K562 (cell line): ENCODE measurements at regions not wholly inside any gene's neighbourhood (a gene's known extent, or its start where the extent isn't known, plus 50 kb on each side); places are given as distances from the start of the nearest gene placed in this dataset.

Experiments
- ATAC-seq: fragments of 200-7000 bp; cut with Tn5 transposase; 3 replicates; pipeline ENCODE4 v1.9.1; 2020; ENCODE audit warnings: moderate library complexity
- BruUV-seq: library from RNA; stranded (reverse); fragments of 400-500 nt; replicated peaks from 2 replicates; lab custom pipeline; 2021; lab: Mats Ljungman, UMichigan
- CTCF ChIA-PET: fragments of 300-600 bp; formaldehyde crosslinking; extraction: SDS; loops from one replicate; lab custom pipeline; 2021; ENCODE audit warnings: low intra/inter-chr PET ratio; lab: Yijun Ruan, JAX
- POLR2A ChIA-PET: fragments of 300-600, 350-650 bp; sonication (Branson Sonifier 250); formaldehyde crosslinking; extraction: SDS; loops from one replicate; lab custom pipeline; 2021; ENCODE audit warnings: antibody characterized with exemption, inconsistent platforms; lab: Yijun Ruan, JAX
- DNase-seq, 4 experiments: peaks; one replicate each; pipeline versions ENCODE4 v3.0.0 to v3.0.0-alpha.2; 2011 to 2018; ENCODE audit warnings: low spot score in 3 of 4, mixed read lengths in 3 of 4; ENCODE audit errors: extremely low read depth in 1 of 4
- FAIRE-seq: peaks from 2 replicates; lab custom pipeline; 2011; peaks lifted over from hg19 to GRCh38; lab: Jason Lieb, UNC
- H2AFZ ChIP-seq: 2 replicates; pipeline ENCODE4 v1.6.0; 2011; ENCODE audit warnings: low read depth, low read length, control low read depth, inconsistent platforms
- H3K27ac ChIP-seq: fragments of 200-600 bp; 3 replicates; pipeline ENCODE4 v1.8.0; 2011; ENCODE audit warnings: low read depth, mild to moderate bottlenecking, control low read depth, inconsistent platforms, low read length, moderate library complexity, mixed read lengths; ENCODE audit errors: extremely low read depth
- H3K27me3 ChIP-seq, 2 experiments: fragments of 300-600 bp in 1 of 2; 2 replicates in 1 of 2; 3 replicates in 1 of 2; pipeline versions ENCODE4 v1.6.0 to v1.8.0; 2011; ENCODE audit warnings: inconsistent platforms in 2 of 2, low read length in 2 of 2, mild to moderate bottlenecking in 1 of 2, mixed read lengths in 1 of 2, moderate library complexity in 1 of 2; ENCODE audit not compliant: control insufficient read depth in 2 of 2, insufficient read depth in 2 of 2
- H3K36me3 ChIP-seq: fragments of 300-600 bp; 3 replicates; pipeline ENCODE4 v1.8.0; 2011; ENCODE audit warnings: mild to moderate bottlenecking, low read length, inconsistent platforms; ENCODE audit not compliant: control insufficient read depth, insufficient read depth
- H3K4me1 ChIP-seq, 2 experiments: fragments of 200-600 bp in 1 of 2; replicated peaks in 1 of 2; 2 replicates in 1 of 2; 3 replicates in 1 of 2; pipeline versions ENCODE4 v1.5.1 to v1.8.0; 2011; ENCODE audit warnings: inconsistent platforms in 2 of 2, low read length in 2 of 2, mild to moderate bottlenecking in 1 of 2, mixed read lengths in 1 of 2, moderate library complexity in 1 of 2; ENCODE audit not compliant: control insufficient read depth in 2 of 2, insufficient read depth in 2 of 2
- H3K4me2 ChIP-seq: 2 replicates; pipeline ENCODE4 v1.6.1; 2011; ENCODE audit warnings: low read length, control low read depth, inconsistent platforms, mixed read lengths; ENCODE audit not compliant: insufficient read depth
- H3K4me3 ChIP-seq: fragments of 200-600 bp; sonication (generic), shearing (Covaris generic); 2 replicates; pipeline ENCODE4 v1.5.1; 2016; ENCODE audit warnings: control low read depth, inconsistent platforms
- H3K79me2 ChIP-seq: fragments of 200-600 bp; 3 replicates; pipeline ENCODE4 v1.8.0; 2011; ENCODE audit warnings: low read length, inconsistent platforms; ENCODE audit not compliant: control insufficient read depth, insufficient read depth
- H3K9ac ChIP-seq, 2 experiments: 2 replicates each; pipeline versions ENCODE4 v1.6.0 to v1.6.1; 2011; ENCODE audit warnings: low read depth in 2 of 2, low read length in 2 of 2, control low read depth in 1 of 2, inconsistent platforms in 1 of 2, mild to moderate bottlenecking in 1 of 2, mixed read lengths in 1 of 2; ENCODE audit not compliant: insufficient read depth in 1 of 2
- H3K9me1 ChIP-seq: one replicate; pipeline ENCODE4 v1.6.0; 2011; ENCODE audit warnings: inconsistent platforms, mild to moderate bottlenecking, low read length, moderate library complexity; ENCODE audit not compliant: control insufficient read depth, insufficient read depth
- H3K9me3 ChIP-seq: replicated peaks from 2 replicates; pipeline ENCODE4 v1.5.1; 2011; ENCODE audit warnings: low read depth, low read length, inconsistent platforms; ENCODE audit not compliant: control insufficient read depth, insufficient read depth
- H4K20me1 ChIP-seq: replicated peaks from 2 replicates; pipeline ENCODE4 v1.6.1; 2011; ENCODE audit warnings: low read length, inconsistent platforms, mixed read lengths; ENCODE audit not compliant: control insufficient read depth, insufficient read depth
- CBFA2T2 ChIP-seq: fragments of 450-650 bp; conservative IDR thresholded peaks from 2 replicates; pipeline ENCODE4 v1.6.1; 2017; ENCODE audit warnings: mild to moderate bottlenecking
- HMGXB4 ChIP-seq: sonication (generic); formaldehyde crosslinking; IDR thresholded peaks from 2 replicates; pipeline ENCODE4 v1.8.1; 2023; ENCODE audit warnings: mild to moderate bottlenecking, missing genetic modification reagents
- KDM4B ChIP-seq, 2 experiments: fragments of 450-650 bp in 1 of 2; sonication (generic) in 1 of 2; IDR thresholded peaks; 2 replicates each; pipeline ENCODE4 v1.6.1; 2016 to 2017; ENCODE audit warnings: borderline replicate concordance in 2 of 2, antibody characterized with exemption in 1 of 2, low read depth in 1 of 2, mild to moderate bottlenecking in 1 of 2
- MTA3 ChIP-seq: fragments of 450-650 bp; formaldehyde crosslinking; IDR thresholded peaks from 2 replicates; pipeline ENCODE4 v1.6.1; 2017; ENCODE audit warnings: mild to moderate bottlenecking, borderline replicate concordance
- SRSF3 ChIP-seq: fragments of 200-400 bp; formaldehyde crosslinking; IDR thresholded peaks from 2 replicates; pipeline ENCODE4 v1.6.1; 2016; ENCODE audit warnings: mild to moderate bottlenecking, low read length, moderate library complexity; ENCODE audit not compliant: insufficient read depth
- YY1 ChIP-seq, 3 experiments: IDR thresholded peaks; 2 replicates each; pipeline ENCODE4 v1.6.1; 2011; ENCODE audit warnings: low read length in 2 of 3, mild to moderate bottlenecking in 2 of 3, moderate library complexity in 2 of 3, borderline replicate concordance in 1 of 3, control low read depth in 1 of 3, low read depth in 1 of 3; ENCODE audit not compliant: insufficient read depth in 3 of 3, insufficient replicate concordance in 2 of 3, control insufficient read depth in 1 of 3, insufficient read length in 1 of 3; ENCODE audit errors: extremely low read depth in 1 of 3
- ZNF766 ChIP-seq: fragments of 200-800 bp; sonication (Bioruptor generic); conservative IDR thresholded peaks from 2 replicates; pipeline ENCODE4 v1.6.1; 2016; ENCODE audit warnings: missing genetic modification characterization, missing compliant biosample characterization
- ZNF830 ChIP-seq: fragments of 250-450 bp; sonication (Bioruptor Pico); IDR thresholded peaks from 2 replicates; pipeline ENCODE4 v1.5.0; 2021; ENCODE audit warnings: mild to moderate bottlenecking
- WGBS: fragments of 100-300 bp; shearing (Covaris generic); methylation state at CpG from one replicate; pipeline ENCODE4 v1.1.6; 2016; ENCODE audit warnings: low coverage, mixed read lengths; ENCODE audit not compliant: insufficient coverage; ENCODE audit errors: missing lambda C conversion rate; 5-methylcytosine and 5-hydroxymethylcytosine counted together
- in situ Hi-C: fragments of 300-500 bp; cut with MboI; formaldehyde crosslinking; loops from 4 replicates; pipeline ENCODE4 v1.15.0; 2018; ENCODE audit warnings: inconsistent platforms, mixed read lengths
- intact Hi-C: fragments of 100-400 bp; cut with micrococcal nuclease; formaldehyde crosslinking; loops from 2 replicates; pipeline ENCODE4 v1.14.2; 2022

GRCh38 chr14:97776890-97777558, 979.8 kb downstream of the VRK1 start:
- TF ChIP-seq MTA3 (no peak), CBFA2T2 (no peak), KDM4B (IDR thresholded peaks at IDR 0.05; ENCODE audit: borderline replicate concordance in 2 of 2, low read depth in 1 of 2) (no peak), YY1 (IDR thresholded peaks at IDR 0.05; ENCODE audit: borderline replicate concordance in 1 of 3, control insufficient read depth in 1 of 3, extremely low read depth in 1 of 3, insufficient read depth in 3 of 3, insufficient read length in 1 of 3, insufficient replicate concordance in 2 of 3, low read depth in 1 of 3, low read length in 2 of 3) (no peak), ZNF830 (CRISPR knock-in tag) (no peak), HMGXB4 (CRISPR knock-in tag) (no peak), ZNF766 (CRISPR knock-in tag) (no peak), SRSF3 (no peak)
- 0% methylated on average over 2 of the region's 5 CpGs for WGBS
- POLR2A ChIA-PET = no interaction called here
- no peaks in the 10 kb centered on the region for H3K9me1 ChIP-seq
- H3K4me2 ChIP-seq = no peak overlapping the region
- in situ Hi-C loops = no loop called here
- CTCF ChIA-PET = no interaction called here
- no peaks in the 10 kb centered on the region for H3K9me3 ChIP-seq
- no peaks in the 10 kb centered on the region for H3K79me2 ChIP-seq
- H4K20me1 ChIP-seq = no peaks in the 10 kb centered on the region
- intact Hi-C loops = no loop called here
- BruUV-seq = no TSS peak
- no peaks in the 10 kb centered on the region for H3K27me3 ChIP-seq
- no peak overlapping the region for H3K27ac ChIP-seq
- ATAC-seq = no peak
- no peak for FAIRE-seq
- H3K36me3 ChIP-seq = no peaks in the 10 kb centered on the region
- H3K4me3 ChIP-seq = no peak overlapping the region
- H2AFZ ChIP-seq = no peak overlapping the region
- no peak overlapping the region for H3K9ac ChIP-seq
- no peak for DNase-seq
- H3K4me1 ChIP-seq = no peaks in the 10 kb centered on the region
